ENCODE measurements at regions not wholly inside any gene's neighbourhood (a gene's known extent, or its start where the extent isn't known, plus 50 kb on each side); places are given as distances from the start of the nearest gene placed in this dataset.

- Histone ChIP-seq H3K4me3 (replicated peaks; ENCODE audit: low read depth, low read length) (no peak overlapping the region), H3K36me3 (ENCODE audit: control insufficient read depth, insufficient read depth, low read length) (no peaks in the 10 kb centered on the region), H3K27me3 (replicated peaks; ENCODE audit: control insufficient read depth, insufficient read depth, low read length) (no peaks in the 10 kb centered on the region)
- DNase-seq (ENCODE audit: extremely low read depth, insufficient read length), result no peak
- TF ChIP-seq CTCF (IDR thresholded peaks at IDR 0.05; ENCODE audit: insufficient read depth, low read length, poor library complexity, severe bottlenecking), result no peak
Measured at GRCh38 chr19:34852669-34853068, 74.0 kb upstream of the ZNF30 start.

- no peak for DNase-seq (ENCODE audit: extremely low read depth, insufficient read length)
- Histone ChIP-seq H3K4me3 (replicated peaks; ENCODE audit: low read depth, low read length) (no peak overlapping the region), H3K36me3 (ENCODE audit: control insufficient read depth, insufficient read depth, low read length) (no peaks in the 10 kb centered on the region), H3K27me3 (replicated peaks; ENCODE audit: control insufficient read depth, insufficient read depth, low read length) (no peaks in the 10 kb centered on the region)
- no peak for TF ChIP-seq CTCF (IDR thresholded peaks at IDR 0.05; ENCODE audit: insufficient read depth, low read length, poor library complexity, severe bottlenecking)
Measured at GRCh38 chr19:34851277-34851804, 75.4 kb upstream of the ZNF30 start.

- no peaks in the 10 kb centered on the region for H3K36me3 ChIP-seq (ENCODE audit: control insufficient read depth, insufficient read depth, low read length)
- no peak for DNase-seq (ENCODE audit: extremely low read depth, insufficient read length)
- TF ChIP-seq CTCF (IDR thresholded peaks at IDR 0.05; ENCODE audit: insufficient read depth, low read length, poor library complexity, severe bottlenecking), result no peak
- H3K4me3 ChIP-seq (replicated peaks; ENCODE audit: low read depth, low read length), result no peak overlapping the region
- no peaks in the 10 kb centered on the region for H3K27me3 ChIP-seq (replicated peaks; ENCODE audit: control insufficient read depth, insufficient read depth, low read length)
Measured at GRCh38 chr19:34847393-34847792, 74.4 kb upstream of the ZNF599 start.

GRCh38 chr19:34844277-34844676 is 71.3 kb upstream of the ZNF599 start:
- H3K27me3 ChIP-seq (replicated peaks; ENCODE audit: control insufficient read depth, insufficient read depth, low read length), result no peaks in the 10 kb centered on the region
- no peak overlapping the region for H3K4me3 ChIP-seq (replicated peaks; ENCODE audit: low read depth, low read length)
- no peaks in the 10 kb centered on the region for H3K36me3 ChIP-seq (ENCODE audit: control insufficient read depth, insufficient read depth, low read length)
- DNase-seq (ENCODE audit: extremely low read depth, insufficient read length), result no peak
- no peak for TF ChIP-seq CTCF (IDR thresholded peaks at IDR 0.05; ENCODE audit: insufficient read depth, low read length, poor library complexity, severe bottlenecking)

GRCh38 chr19:34841780-34842179 is 68.8 kb upstream of the ZNF599 start:
- Histone ChIP-seq H3K36me3 (ENCODE audit: control insufficient read depth, insufficient read depth, low read length) (no peaks in the 10 kb centered on the region), H3K27me3 (replicated peaks; ENCODE audit: control insufficient read depth, insufficient read depth, low read length) (no peaks in the 10 kb centered on the region), H3K4me3 (replicated peaks; ENCODE audit: low read depth, low read length) (no peak overlapping the region)
- TF ChIP-seq CTCF (IDR thresholded peaks at IDR 0.05; ENCODE audit: insufficient read depth, low read length, poor library complexity, severe bottlenecking), result no peak
- DNase-seq (ENCODE audit: extremely low read depth, insufficient read length), result no peak

All from GM06990 (cell line).